GM23338 (cell line): ENCODE measurements at regions not wholly inside any gene's neighbourhood (a gene's known extent, or its start where the extent isn't known, plus 50 kb on each side); places are given as distances from the start of the nearest gene placed in this dataset.
"Not testable (repeated sequence)": the region's sequence is repeated elsewhere in the genome, so short reads cannot be mapped to it uniquely, and the experiment has no call there.

Experiments
- CTCF ChIP-seq, 2 experiments: fragments of 200-600 bp in 1 of 2; sonication (generic) in 1 of 2; conservative IDR thresholded peaks; 2 replicates each; pipeline versions ENCODE4 v1.5.1 to v1.6.1; 2016 to 2017; ENCODE audit warnings: antibody characterized with exemption in 2 of 2, low read depth in 2 of 2, mild to moderate bottlenecking in 2 of 2, moderate library complexity in 1 of 2
- POLR2AphosphoS5 ChIP-seq: IDR thresholded peaks from 2 replicates; pipeline ENCODE4 v1.6.1; 2016; ENCODE audit warnings: antibody characterized with exemption, low read depth
- REST ChIP-seq: IDR thresholded peaks from one replicate; pipeline ENCODE4 v1.6.1; 2018; ENCODE audit warnings: antibody characterized with exemption; ENCODE audit not compliant: unreplicated experiment

DNA sequence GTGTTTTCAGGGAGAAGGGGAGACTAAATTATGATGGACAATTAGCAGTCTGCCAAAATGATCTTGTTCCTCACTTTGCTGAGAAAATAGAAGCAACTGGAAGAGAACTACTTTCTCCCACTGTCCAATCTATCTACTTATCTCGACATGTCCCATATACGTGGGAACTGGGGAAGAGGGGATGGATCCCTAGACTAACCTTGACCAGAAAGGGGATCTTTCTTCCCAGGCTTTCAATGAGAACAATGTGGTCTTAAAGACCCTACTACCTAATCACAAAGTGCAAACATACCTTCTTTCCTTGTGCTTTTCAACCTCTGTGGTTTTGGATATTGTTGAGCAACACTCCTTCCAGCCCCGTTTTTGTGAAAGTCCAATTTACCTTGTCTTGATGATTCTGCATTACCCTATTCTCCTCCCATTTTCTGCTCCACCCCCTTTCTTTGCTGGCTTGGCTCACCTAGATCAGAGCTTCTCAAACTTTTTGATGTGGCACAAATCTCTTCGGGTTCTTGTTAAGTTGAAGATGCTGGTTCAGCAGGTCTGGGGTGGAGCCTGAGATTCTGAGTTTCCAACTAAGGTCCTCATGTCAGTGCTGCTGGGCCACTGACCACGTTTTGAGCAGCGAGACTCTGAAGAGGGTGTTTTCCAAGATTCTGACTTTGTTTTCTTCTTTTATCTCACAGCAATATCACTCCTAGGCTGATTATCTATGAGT is 61.4 kb upstream of the AGTPBP1 start:
- not testable (repeated sequence) for TF ChIP-seq CTCF (conservative IDR thresholded peaks at IDR 0.05; ENCODE audit: low read depth in 2 of 2); POLR2AphosphoS5; REST
